Heart left ventricle (tissue), 16 donors: ENCODE measurements at regions not wholly inside any gene's neighbourhood (a gene's known extent, or its start where the extent isn't known, plus 50 kb on each side); places are given as distances from the start of the nearest gene placed in this dataset.
A peak's percentile ranks its signal among the peaks of the same experiment; 100 is the strongest.
"Not testable (repeated sequence)": the region's sequence is repeated elsewhere in the genome, so short reads cannot be mapped to it uniquely, and the experiment has no call there.

ENCODE experiments used
- ATAC-seq, 4 donors: fragments of 200-7000 bp; cut with Tn5 transposase; one replicate each; pipeline ENCODE4 v1.9.1; 2020 to 2022; ENCODE audit warnings: moderate library complexity in 4 of 4, mild to moderate bottlenecking in 3 of 4, moderate number of reproducible peaks in 1 of 4
- DNase-seq, 5 donors: peaks; one replicate each; pipeline ENCODE4 v3.0.0-alpha.2; 2020
- H3K27ac ChIP-seq, 12 donors: fragments of 200-600 bp; sonication (generic) in 4 of 12; one replicate each; pipeline versions ENCODE4 v1.5.0 to v1.8.0; 2016 to 2022; ENCODE audit warnings: mild to moderate bottlenecking in 2 of 12
- H3K27me3 ChIP-seq, 9 donors: fragments of 200-600 bp; sonication (generic) in 2 of 9; one replicate each; pipeline versions ENCODE4 v1.5.1 to v1.8.0; 2016 to 2022; ENCODE audit warnings: mild to moderate bottlenecking in 3 of 9
- H3K36me3 ChIP-seq, 9 donors: fragments of 200-600 bp; sonication (generic) in 2 of 9; one replicate each; pipeline versions ENCODE4 v1.5.0 to v1.8.0; 2018 to 2022; ENCODE audit warnings: mild to moderate bottlenecking in 2 of 9
- H3K4me1 ChIP-seq, 12 donors: fragments of 200-600 bp; sonication (generic) in 4 of 12; one replicate each; pipeline versions ENCODE4 v1.5.0 to v1.8.0; 2016 to 2022; ENCODE audit warnings: mild to moderate bottlenecking in 3 of 12
- H3K4me3 ChIP-seq, 12 donors: fragments of 200-600 bp; sonication (generic) in 4 of 12; one replicate each; pipeline versions ENCODE4 v1.5.0 to v1.8.0; 2017 to 2022; ENCODE audit warnings: mild to moderate bottlenecking in 9 of 12, moderate library complexity in 4 of 12
- H3K9me3 ChIP-seq, 12 donors: fragments of 200-600 bp; sonication (generic) in 4 of 12; one replicate each; pipeline versions ENCODE4 v1.5.0 to v1.8.0; 2016 to 2022; ENCODE audit warnings: mild to moderate bottlenecking in 1 of 12
- CTCF ChIP-seq, 12 donors: fragments of 200-600 bp; sonication (generic) in 4 of 12; IDR thresholded peaks; one replicate each; pipeline versions ENCODE4 v1.5.0 to v1.8.0; 2018 to 2022; ENCODE audit warnings: antibody characterized with exemption in 12 of 12, mild to moderate bottlenecking in 5 of 12
- POLR2A ChIP-seq, 2 donors: fragments of 450-650 bp; IDR thresholded peaks; one replicate each; pipeline ENCODE4 v1.6.1; 2017; ENCODE audit warnings: antibody characterized with exemption in 2 of 2, mild to moderate bottlenecking in 2 of 2, moderate library complexity in 2 of 2
- WGBS, 4 donors: extraction: QIAGEN DNeasy Blood & Tissue Kit in 2 of 4; methylation state at CpG; one replicate each; pipeline versions ENCODE4 v1.1.5 to v1.1.7; 2013 to 2018; 5-methylcytosine and 5-hydroxymethylcytosine counted together
- intact Hi-C, 10 donors: fragments of 100-400 bp; cut with DNase I; formaldehyde crosslinking; loops; one replicate each; pipeline versions ENCODE4 v1.11.1 to v1.14.2; 2022
- donor health status: ischemic (EF 13 %, LVEDD 7.1; RV severe dilation, severe dysfunction).
- donor health status: healthy with polysubstance abuse.
- donor health status: DM: no; HTN: yes; CAD: no.
- donor health status: DM: no; HTN: no; CAD: no.
- donor health status: ischemic (EF 25% LVEDD 6.9; RV normal size, moderate dysfunction).
- donor health status: ischemic (EF 25% LVEDD 5.7; RV mildly dilated, moderate dysfunction).
- donor health status: healthy.
- donor health status: DM: yes; HTN: yes; CAD: no.
- donor health status: ischemic (EF 35%, LVEDD 5.7; RV mildly dilated, moderate dysfunction).
- donor health status: nonischemic (EF 11% LVEDD 7.7; RV severe dilation, severe dysfunction).
- donor health status: DM: yes; HTN: yes; CAD: no.
- donor health status: PGD.
- donor health status: ischemic (EF 29% LVEDD 5.4; RV normal size, mild dysfunction).
- donor health status: nonischemic (EF 23%, LVEDD 6.1; RV moderate dilation, normal function).

GRCh38 chr14:70259420-70259819, 70.7 kb upstream of the SLC8A3 start:
- WGBS, 4 donors = 91 to 97% (median 93%) methylated on average over 1 of the region's 1 CpG
- H3K36me3 ChIP-seq = no peaks in the 10 kb centered on the region
- H3K9me3 ChIP-seq = no peaks in the 10 kb centered on the region
- DNase-seq = no peak
- no peak overlapping the region for H3K4me3 ChIP-seq
- TF ChIP-seq POLR2A (IDR thresholded peaks at IDR 0.05) (no peak), CTCF (IDR thresholded peaks at IDR 0.05) (no peak)
- peaks cover 0 to 2% (median 0%) of the 10 kb centered on the region in 12 donors for H3K4me1 ChIP-seq
- intact Hi-C loops = no loop called here
- no peak for ATAC-seq
- peaks cover 2 to 40% (median 24%) of the 10 kb centered on the region in 9 donors for H3K27me3 ChIP-seq
- H3K27ac ChIP-seq = no peak overlapping the region

GRCh38 chr14:70257526-70257925, 68.8 kb upstream of the SLC8A3 start:
- H3K4me1 ChIP-seq = peaks cover 0 to 4% (median 0%) of the 10 kb centered on the region in 12 donors
- H3K36me3 ChIP-seq = no peaks in the 10 kb centered on the region
- peaks cover 5 to 51% (median 20%) of the 10 kb centered on the region in 9 donors for H3K27me3 ChIP-seq
- DNase-seq (no peak), ATAC-seq (no peak)
- no peak overlapping the region for H3K27ac ChIP-seq
- WGBS, 4 donors = 71 to 76% (median 73%) methylated on average over 7 of the region's 7 CpGs
- no peak overlapping the region for H3K4me3 ChIP-seq
- TF ChIP-seq POLR2A (IDR thresholded peaks at IDR 0.05) = no peak
- TF ChIP-seq CTCF (IDR thresholded peaks at IDR 0.05) = no peak
- H3K9me3 ChIP-seq = no peaks in the 10 kb centered on the region
- intact Hi-C loops = no loop called here

- H3K9me3 ChIP-seq = no peaks in the 10 kb centered on the region
- DNase-seq (no peak), ATAC-seq (no peak)
- peaks cover 5 to 55% (median 17%) of the 10 kb centered on the region in 9 donors for H3K27me3 ChIP-seq
- intact Hi-C loops = no loop called here
- H3K36me3 ChIP-seq = no peaks in the 10 kb centered on the region
- TF ChIP-seq CTCF (IDR thresholded peaks at IDR 0.05) (no peak), POLR2A (IDR thresholded peaks at IDR 0.05) (no peak)
- H3K4me1 ChIP-seq = peaks cover 0 to 4% (median 0%) of the 10 kb centered on the region in 12 donors
- WGBS, 4 donors = 37 to 44% (median 39%) methylated on average over 2 of the region's 2 CpGs
- H3K27ac ChIP-seq = no peak overlapping the region
- H3K4me3 ChIP-seq = no peak overlapping the region
These were observed 67.8 kb upstream of the SLC8A3 start for GRCh38 chr14:70256601-70257000.

- H3K27me3 ChIP-seq = peaks cover 5 to 55% (median 17%) of the 10 kb centered on the region in 9 donors
- H3K4me3 ChIP-seq = peak overlapping the region in 3 of 12 donors; percentile 15 to 50 (median 23)
- intact Hi-C loops, DNase-seq, ATAC-seq, H3K9me3 ChIP-seq, H3K4me1 ChIP-seq, H3K27ac ChIP-seq, H3K36me3 ChIP-seq: not testable (repeated sequence)
- 50 to 75% (median 64%) methylated on average over 21 to 35 of the region's 36 CpGs for WGBS, 4 donors
These were observed 66.6 kb upstream of the SLC8A3 start for GRCh38 chr14:70255071-70256057.
